Fibroblast of villous mesenchyme (primary cell): ENCODE measurements at regions not wholly inside any gene's neighbourhood (a gene's known extent, or its start where the extent isn't known, plus 50 kb on each side); places are given as distances from the start of the nearest gene placed in this dataset.

ENCODE experiments used
- DNase-seq: peaks from one replicate; pipeline ENCODE4 v3.0.0-alpha.2; 2010; ENCODE audit warnings: low read depth
- H3K4me3 ChIP-seq: 2 replicates; pipeline ENCODE4 v1.5.1; 2011; ENCODE audit warnings: low read depth, mild to moderate bottlenecking, low read length
- TF ChIP-seq, protein P1 (sequence below): IDR thresholded peaks from 2 replicates; pipeline ENCODE4 v1.5.1; 2012; ENCODE audit warnings: low read depth, mild to moderate bottlenecking, low read length; ENCODE audit not compliant: insufficient read depth

DNA sequence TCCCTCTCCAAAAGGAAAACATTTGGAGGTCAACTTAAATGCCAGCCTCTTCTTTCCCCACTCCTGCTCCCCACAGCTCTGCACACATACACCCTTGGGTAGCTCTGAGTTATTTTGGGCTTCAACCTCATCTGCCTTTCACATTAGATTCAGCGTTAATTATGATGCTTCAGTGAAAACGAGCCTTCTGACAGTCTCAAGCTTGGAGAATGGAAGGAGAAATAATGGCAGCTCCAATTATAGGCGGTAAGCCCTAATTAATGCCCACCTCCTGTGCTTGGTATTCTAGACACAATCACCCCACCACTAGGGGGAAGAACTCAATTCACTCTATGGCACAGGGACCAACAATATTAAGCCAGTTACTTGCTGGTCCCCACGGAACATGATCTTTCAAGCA, 397.9 kb downstream of the BRINP2 start:
- no peak overlapping the region for H3K4me3 ChIP-seq
- TF ChIP-seq, protein P1, sequence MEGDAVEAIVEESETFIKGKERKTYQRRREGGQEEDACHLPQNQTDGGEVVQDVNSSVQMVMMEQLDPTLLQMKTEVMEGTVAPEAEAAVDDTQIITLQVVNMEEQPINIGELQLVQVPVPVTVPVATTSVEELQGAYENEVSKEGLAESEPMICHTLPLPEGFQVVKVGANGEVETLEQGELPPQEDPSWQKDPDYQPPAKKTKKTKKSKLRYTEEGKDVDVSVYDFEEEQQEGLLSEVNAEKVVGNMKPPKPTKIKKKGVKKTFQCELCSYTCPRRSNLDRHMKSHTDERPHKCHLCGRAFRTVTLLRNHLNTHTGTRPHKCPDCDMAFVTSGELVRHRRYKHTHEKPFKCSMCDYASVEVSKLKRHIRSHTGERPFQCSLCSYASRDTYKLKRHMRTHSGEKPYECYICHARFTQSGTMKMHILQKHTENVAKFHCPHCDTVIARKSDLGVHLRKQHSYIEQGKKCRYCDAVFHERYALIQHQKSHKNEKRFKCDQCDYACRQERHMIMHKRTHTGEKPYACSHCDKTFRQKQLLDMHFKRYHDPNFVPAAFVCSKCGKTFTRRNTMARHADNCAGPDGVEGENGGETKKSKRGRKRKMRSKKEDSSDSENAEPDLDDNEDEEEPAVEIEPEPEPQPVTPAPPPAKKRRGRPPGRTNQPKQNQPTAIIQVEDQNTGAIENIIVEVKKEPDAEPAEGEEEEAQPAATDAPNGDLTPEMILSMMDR = peak; percentile 8
- DNase-seq = no peak

DNA sequence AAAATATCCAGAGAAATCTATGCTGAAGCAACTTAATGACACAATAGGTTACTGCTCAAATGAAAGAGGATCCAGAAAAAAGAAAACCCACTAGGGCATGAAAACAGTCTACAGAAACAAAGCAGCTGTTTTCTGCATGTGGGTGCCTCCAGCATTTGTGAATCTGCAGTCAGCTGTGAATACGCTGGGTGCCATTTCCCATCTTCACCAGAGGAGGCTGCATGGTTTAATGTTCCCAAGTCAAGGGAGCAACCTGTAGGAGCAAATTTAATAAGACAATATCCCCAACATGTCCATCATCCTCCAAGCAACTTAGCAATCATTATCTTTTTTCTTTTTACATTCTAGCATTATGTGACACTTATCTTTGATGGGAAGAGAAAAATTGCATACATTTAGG, 396.6 kb downstream of the BRINP2 start:
- peak; percentile 6 for DNase-seq
- no peak overlapping the region for H3K4me3 ChIP-seq
- TF ChIP-seq, protein P1 = peak; percentile 30

DNA sequence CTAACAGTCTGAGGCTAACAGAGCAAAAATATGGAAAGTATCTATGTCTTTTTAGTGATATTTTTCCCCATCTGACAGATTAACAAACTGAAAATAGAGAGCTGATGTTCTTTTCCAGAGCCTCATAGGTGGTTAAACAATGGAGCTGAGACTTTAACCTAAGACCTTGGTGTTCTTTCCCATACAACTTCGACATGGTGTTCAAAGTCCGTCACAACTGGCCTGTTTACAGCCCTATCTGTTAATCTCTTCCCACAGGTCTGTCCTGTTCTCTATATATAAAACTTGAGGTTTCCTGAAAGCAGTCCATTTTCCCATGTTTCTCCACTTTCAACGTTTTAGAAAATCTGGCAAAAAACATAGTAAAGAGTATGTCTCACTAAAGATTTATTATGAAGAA, 395.7 kb downstream of the BRINP2 start:
- DNase-seq = no peak
- TF ChIP-seq, protein P1 = no peak
- H3K4me3 ChIP-seq = no peak overlapping the region

DNA sequence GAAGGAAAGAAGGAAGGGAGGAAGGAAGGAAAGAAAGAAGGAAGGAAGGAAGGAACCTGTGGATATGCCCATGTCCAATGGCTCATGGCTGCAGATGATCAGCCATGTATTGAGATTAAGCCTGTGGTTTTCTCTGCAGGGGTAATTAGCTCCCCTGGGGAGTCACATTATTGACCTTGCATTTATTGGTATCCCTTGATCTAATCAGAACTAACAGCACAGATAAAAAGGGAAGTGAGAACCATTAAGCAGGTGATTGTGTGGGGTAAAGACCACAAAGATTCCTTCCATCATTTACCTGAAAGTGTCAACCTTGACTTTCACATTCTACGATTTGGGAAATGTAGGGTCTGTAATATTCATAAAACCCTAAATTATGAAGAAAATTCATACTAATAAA, 390.7 kb downstream of the BRINP2 start:
- H3K4me3 ChIP-seq = no peak overlapping the region
- TF ChIP-seq, protein P1 = no peak
- no peak for DNase-seq

DNA sequence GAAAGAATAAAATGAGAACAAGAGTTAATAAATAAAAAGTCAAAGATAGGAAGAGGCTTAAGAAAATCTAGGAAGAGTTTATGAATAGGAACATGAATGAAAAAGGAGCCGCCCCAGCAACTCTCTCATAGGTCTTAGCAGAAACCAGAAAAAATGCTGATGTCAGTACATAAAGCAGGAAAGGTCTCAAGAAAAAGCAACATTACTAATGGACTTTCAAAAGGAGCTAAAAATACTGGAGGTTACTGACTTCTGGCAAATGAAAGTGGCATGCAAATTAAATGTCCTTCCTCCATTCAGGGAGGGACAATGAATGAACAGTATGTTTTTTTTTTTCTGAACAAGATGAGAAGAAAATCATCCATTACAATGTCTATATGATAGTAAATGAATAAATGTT, 387.6 kb downstream of the BRINP2 start:
- no peak for DNase-seq
- TF ChIP-seq, protein P1 = no peak
- no peak overlapping the region for H3K4me3 ChIP-seq

DNA sequence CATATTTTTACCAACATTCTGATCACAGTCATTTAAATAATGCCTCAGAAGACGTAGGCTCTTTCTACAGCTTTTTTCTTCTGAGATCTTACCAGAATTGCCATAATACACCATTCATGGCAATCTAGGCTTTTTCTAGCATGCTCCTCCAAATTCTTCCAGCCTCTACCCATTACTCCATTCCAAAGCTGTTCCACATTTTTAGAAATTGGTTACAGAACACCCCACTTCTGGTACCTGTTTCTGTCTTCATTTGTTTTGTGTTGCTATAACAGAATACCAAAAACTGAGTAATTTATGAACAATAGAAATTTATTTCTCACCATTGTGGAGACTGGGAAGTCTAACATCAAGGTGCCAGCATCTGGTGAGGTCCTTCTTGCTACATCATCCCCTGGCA, 385.4 kb downstream of the BRINP2 start:
- no peak for DNase-seq
- TF ChIP-seq, protein P1 = no peak
- no peak overlapping the region for H3K4me3 ChIP-seq

DNA sequence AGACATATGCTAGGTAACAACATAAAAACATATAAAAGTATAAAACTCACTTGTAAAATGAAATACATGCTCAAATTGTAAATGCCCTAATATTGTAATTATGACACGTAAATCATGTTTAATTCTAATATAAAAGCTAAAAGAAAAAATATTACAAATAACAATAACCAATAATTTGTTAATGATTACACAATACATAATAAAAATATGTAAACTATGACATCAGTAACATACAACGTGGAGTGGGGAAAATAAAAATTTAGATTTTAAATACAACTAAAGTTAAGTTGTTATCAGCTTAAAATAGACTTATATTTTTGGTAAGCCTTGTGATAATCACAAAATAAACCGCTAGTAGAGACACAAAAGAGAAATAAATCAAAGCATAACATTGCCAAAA, 376.4 kb downstream of the BRINP2 start:
- H3K4me3 ChIP-seq = no peak overlapping the region
- TF ChIP-seq, protein P1 = no peak
- no peak for DNase-seq
